Choroid plexus epithelial cell (primary cell): ENCODE measurements at regions not wholly inside any gene's neighbourhood (a gene's known extent, or its start where the extent isn't known, plus 50 kb on each side); places are given as distances from the start of the nearest gene placed in this dataset.
"Not testable (repeated sequence)": the region's sequence is repeated elsewhere in the genome, so short reads cannot be mapped to it uniquely, and the experiment has no call there.

ENCODE experiments used
- DNase-seq: peaks from one replicate; pipeline ENCODE4 v3.0.0-alpha.2; 2010; ENCODE audit warnings: low read depth
- H3K4me3 ChIP-seq: 2 replicates; pipeline ENCODE4 v1.5.1; 2011; ENCODE audit warnings: low read depth, mild to moderate bottlenecking, control low read depth, low read length, moderate library complexity
- CTCF ChIP-seq: conservative IDR thresholded peaks from 2 replicates; pipeline ENCODE4 v1.5.1; 2011; ENCODE audit warnings: low read depth, mild to moderate bottlenecking, control low read depth, inconsistent platforms, low read length, moderate library complexity

- TF ChIP-seq CTCF: no peak
- no peak for DNase-seq
- no peak overlapping the region for H3K4me3 ChIP-seq
These were observed 249.6 kb upstream of the B3GAT1 start for GRCh38 chr11:134661660-134662059.

GRCh38 chr11:134660416-134660815, 248.4 kb upstream of the B3GAT1 start:
- TF ChIP-seq CTCF: no peak
- DNase-seq: no peak
- no peak overlapping the region for H3K4me3 ChIP-seq

GRCh38 chr11:134659882-134660281, 247.8 kb upstream of the B3GAT1 start:
- TF ChIP-seq CTCF: no peak
- H3K4me3 ChIP-seq: no peak overlapping the region
- no peak for DNase-seq

GRCh38 chr11:134658481-134659225, 246.6 kb upstream of the B3GAT1 start:
- no peak for DNase-seq
- H3K4me3 ChIP-seq: no peak overlapping the region
- no peak for TF ChIP-seq CTCF

- DNase-seq: no peak
- no peak for TF ChIP-seq CTCF
- H3K4me3 ChIP-seq: no peak overlapping the region
These were observed 245.6 kb upstream of the B3GAT1 start for GRCh38 chr11:134657631-134658030.

- TF ChIP-seq CTCF: no peak
- DNase-seq: no peak
- no peak overlapping the region for H3K4me3 ChIP-seq
These were observed 245.0 kb upstream of the B3GAT1 start for GRCh38 chr11:134656861-134657540.

GRCh38 chr11:134656086-134656840, 244.2 kb upstream of the B3GAT1 start:
- not testable (repeated sequence) for H3K4me3 ChIP-seq

More at GRCh38 chr11:134656086-134656840, 244.2 kb upstream of the B3GAT1 start:
- not testable (repeated sequence) for DNase-seq
